ENCODE measurements at regions not wholly inside any gene's neighbourhood (a gene's known extent, or its start where the extent isn't known, plus 50 kb on each side); places are given as distances from the start of the nearest gene placed in this dataset.

DNA sequence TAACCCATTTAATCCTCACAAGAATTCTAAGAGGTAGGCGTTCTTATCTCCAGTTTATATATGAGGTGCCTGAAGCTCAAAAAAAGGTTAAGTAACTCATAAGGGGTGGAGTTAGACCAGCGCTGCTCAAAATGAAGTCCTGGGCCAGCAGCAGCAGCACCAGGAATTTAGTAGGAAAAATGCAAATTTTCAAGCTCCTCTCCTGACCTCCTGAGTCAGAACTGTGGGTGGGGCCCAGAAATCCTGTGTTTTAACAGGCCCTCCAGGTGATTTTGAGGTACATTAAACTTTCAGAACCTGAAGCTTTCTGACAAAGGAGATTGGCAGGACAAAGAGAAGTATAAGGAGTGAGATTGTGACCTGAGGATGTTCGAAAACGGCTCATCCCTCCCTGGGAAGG lies 66.0 kb upstream of the CCDC85A start:
- no peak for TF ChIP-seq POLR2A (IDR thresholded peaks at IDR 0.05)
- TF ChIP-seq, protein P1, sequence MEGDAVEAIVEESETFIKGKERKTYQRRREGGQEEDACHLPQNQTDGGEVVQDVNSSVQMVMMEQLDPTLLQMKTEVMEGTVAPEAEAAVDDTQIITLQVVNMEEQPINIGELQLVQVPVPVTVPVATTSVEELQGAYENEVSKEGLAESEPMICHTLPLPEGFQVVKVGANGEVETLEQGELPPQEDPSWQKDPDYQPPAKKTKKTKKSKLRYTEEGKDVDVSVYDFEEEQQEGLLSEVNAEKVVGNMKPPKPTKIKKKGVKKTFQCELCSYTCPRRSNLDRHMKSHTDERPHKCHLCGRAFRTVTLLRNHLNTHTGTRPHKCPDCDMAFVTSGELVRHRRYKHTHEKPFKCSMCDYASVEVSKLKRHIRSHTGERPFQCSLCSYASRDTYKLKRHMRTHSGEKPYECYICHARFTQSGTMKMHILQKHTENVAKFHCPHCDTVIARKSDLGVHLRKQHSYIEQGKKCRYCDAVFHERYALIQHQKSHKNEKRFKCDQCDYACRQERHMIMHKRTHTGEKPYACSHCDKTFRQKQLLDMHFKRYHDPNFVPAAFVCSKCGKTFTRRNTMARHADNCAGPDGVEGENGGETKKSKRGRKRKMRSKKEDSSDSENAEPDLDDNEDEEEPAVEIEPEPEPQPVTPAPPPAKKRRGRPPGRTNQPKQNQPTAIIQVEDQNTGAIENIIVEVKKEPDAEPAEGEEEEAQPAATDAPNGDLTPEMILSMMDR (IDR thresholded peaks at IDR 0.05): no peak

All from testis (tissue), 2 donors.